Endodermal cell (in vitro differentiated cells): ENCODE measurements at regions not wholly inside any gene's neighbourhood (a gene's known extent, or its start where the extent isn't known, plus 50 kb on each side); places are given as distances from the start of the nearest gene placed in this dataset.

Experiments
- DNase-seq: peaks from one replicate; pipeline ENCODE4 v3.0.0-alpha.2; 2017
- H3K27ac ChIP-seq: 2 replicates; pipeline ENCODE4 v1.5.1; 2013; ENCODE audit warnings: mild to moderate bottlenecking, low read depth, low read length, moderate library complexity
- H3K27me3 ChIP-seq: 2 replicates; pipeline ENCODE4 v1.6.1; 2013; ENCODE audit warnings: mild to moderate bottlenecking, low read length, moderate library complexity; ENCODE audit not compliant: insufficient read depth, control insufficient read depth, poor library complexity, severe bottlenecking
- H3K36me3 ChIP-seq: 2 replicates; pipeline ENCODE4 v1.7.0; 2013; ENCODE audit warnings: mild to moderate bottlenecking, low read length, moderate library complexity; ENCODE audit not compliant: control insufficient read depth, insufficient read depth
- H3K4me1 ChIP-seq: one replicate; pipeline ENCODE4 v1.7.0; 2013; ENCODE audit warnings: low read length; ENCODE audit not compliant: control insufficient read depth, insufficient read depth
- H3K4me3 ChIP-seq: 2 replicates; pipeline ENCODE4 v1.5.1; 2013; ENCODE audit warnings: mild to moderate bottlenecking, low read length, moderate library complexity
- H3K9ac ChIP-seq: 2 replicates; pipeline ENCODE4 v1.6.1; 2013; ENCODE audit warnings: mild to moderate bottlenecking, low read length, moderate library complexity; ENCODE audit not compliant: poor library complexity, severe bottlenecking; ENCODE audit errors: extremely low read depth
- H3K9me3 ChIP-seq: 2 replicates; pipeline ENCODE4 v1.6.1; 2013; ENCODE audit warnings: mild to moderate bottlenecking, low read length, moderate library complexity; ENCODE audit not compliant: control insufficient read depth
- H3K27ac Mint-ChIP-seq: 2 replicates; pipeline ENCODE4 v1.8.0; 2020; ENCODE audit warnings: mixed read lengths
- H3K27me3 Mint-ChIP-seq: 2 replicates; pipeline ENCODE4 v1.8.0; 2021; ENCODE audit warnings: mild to moderate bottlenecking, mixed read lengths; ENCODE audit not compliant: insufficient read depth
- H3K36me3 Mint-ChIP-seq: 2 replicates; pipeline ENCODE4 v1.8.0; 2020; ENCODE audit warnings: low read depth, mixed read lengths
- H3K4me1 Mint-ChIP-seq: 2 replicates; pipeline ENCODE4 v1.8.0; 2020; ENCODE audit warnings: mixed read lengths
- H3K4me3 Mint-ChIP-seq: 2 replicates; pipeline ENCODE4 v1.8.0; 2020; ENCODE audit warnings: mild to moderate bottlenecking, moderate library complexity, mixed read lengths
- H3K9me3 Mint-ChIP-seq: 2 replicates; pipeline ENCODE4 v1.8.0; 2020; ENCODE audit warnings: mild to moderate bottlenecking, mixed read lengths
- CTCF ChIP-seq: fragments of 200-600 bp; sonication (generic); conservative IDR thresholded peaks from 2 replicates; pipeline ENCODE4 v1.5.0; 2021; ENCODE audit warnings: antibody characterized with exemption, mild to moderate bottlenecking
- WGBS, 2 experiments: methylation state at CpG; one replicate each; pipeline versions ENCODE4 v1.1.5 to v1.1.7; 2013; ENCODE audit warnings: missing lambda C conversion rate in 2 of 2, mixed read lengths in 1 of 2; ENCODE audit not compliant: insufficient coverage in 1 of 2, insufficient read length in 1 of 2; 5-methylcytosine and 5-hydroxymethylcytosine counted together

GRCh38 chr22:26996154-26996553 is 338.8 kb downstream of the MIAT start:
- no peaks in the 10 kb centered on the region for H3K36me3 ChIP-seq
- H3K27ac ChIP-seq, result no peak overlapping the region
- peaks cover 52% of the 10 kb centered on the region for H3K27me3 Mint-ChIP-seq
- 88 to 100% methylated on average over 1 to 2 of the region's 2 CpGs for WGBS, 2 experiments
- TF ChIP-seq CTCF, result no peak
- peaks cover 4% of the 10 kb centered on the region for H3K4me1 Mint-ChIP-seq
- no peak overlapping the region for H3K4me3 ChIP-seq
- no peak overlapping the region for H3K9ac ChIP-seq
- H3K27me3 ChIP-seq, result peaks cover 25% of the 10 kb centered on the region
- no peaks in the 10 kb centered on the region for H3K36me3 Mint-ChIP-seq
- H3K9me3 ChIP-seq, result no peaks in the 10 kb centered on the region
- H3K9me3 Mint-ChIP-seq, result no peaks in the 10 kb centered on the region
- H3K4me3 Mint-ChIP-seq, result no peak overlapping the region
- no peaks in the 10 kb centered on the region for H3K4me1 ChIP-seq
- no peak for DNase-seq
- H3K27ac Mint-ChIP-seq, result no peak overlapping the region

- peaks cover 44% of the 10 kb centered on the region for H3K27me3 Mint-ChIP-seq
- Histone ChIP-seq H3K27me3 (peaks cover 17% of the 10 kb centered on the region), H3K4me3 (no peak overlapping the region), H3K27ac (no peak overlapping the region), H3K36me3 (no peaks in the 10 kb centered on the region), H3K9me3 (no peaks in the 10 kb centered on the region), H3K4me1 (peaks cover 7% of the 10 kb centered on the region), H3K9ac (no peak overlapping the region)
- no peak for TF ChIP-seq CTCF
- H3K9me3 Mint-ChIP-seq, result no peaks in the 10 kb centered on the region
- no peaks in the 10 kb centered on the region for H3K36me3 Mint-ChIP-seq
- peaks cover 19% of the 10 kb centered on the region for H3K4me1 Mint-ChIP-seq
- no peak overlapping the region for H3K4me3 Mint-ChIP-seq
- no peak overlapping the region for H3K27ac Mint-ChIP-seq
- WGBS, 2 experiments, result 96 to 98% methylated on average over 2 to 3 of the region's 3 CpGs
- no peak for DNase-seq
Observed at GRCh38 chr22:26998129-26998528, 340.7 kb downstream of the MIAT start.

GRCh38 chr22:26998716-26999115 is 341.3 kb downstream of the MIAT start:
- H3K36me3 ChIP-seq, result no peaks in the 10 kb centered on the region
- H3K27ac Mint-ChIP-seq, result no peak overlapping the region

More at GRCh38 chr22:26998716-26999115, 341.3 kb downstream of the MIAT start:
- Histone ChIP-seq H3K9me3 (no peaks in the 10 kb centered on the region), H3K9ac (no peak overlapping the region), H3K27ac (no peak overlapping the region), H3K4me3 (no peak overlapping the region), H3K4me1 (peaks cover 7% of the 10 kb centered on the region), H3K27me3 (peaks cover 11% of the 10 kb centered on the region)
- Mint-ChIP-seq H3K27me3 (peaks cover 40% of the 10 kb centered on the region), H3K9me3 (no peaks in the 10 kb centered on the region), H3K4me3 (no peak overlapping the region), H3K4me1 (peaks cover 19% of the 10 kb centered on the region), H3K36me3 (no peaks in the 10 kb centered on the region)
- 76 to 88% methylated on average over 2 to 6 of the region's 6 CpGs for WGBS, 2 experiments
- no peak for DNase-seq
- no peak for TF ChIP-seq CTCF
